B cell (primary cell): ENCODE measurements at regions not wholly inside any gene's neighbourhood (a gene's known extent, or its start where the extent isn't known, plus 50 kb on each side); places are given as distances from the start of the nearest gene placed in this dataset.

Experiments
- ATAC-seq: fragments of 200-7000 bp; cut with Tn5 transposase; one replicate; pipeline ENCODE4 v1.10.0; 2021; ENCODE audit warnings: low read depth, mild to moderate bottlenecking, moderate number of reproducible peaks, moderate library complexity
- CTCF ChIA-PET: fragments of 350-600 bp; sonication (Branson Sonifier 250); formaldehyde crosslinking; loops from one replicate; lab custom pipeline; 2021; ENCODE audit warnings: antibody characterized with exemption, inconsistent platforms; lab: Charles Lee
- POLR2A ChIA-PET: fragments of 350-600 bp; sonication (Branson Sonifier 250); formaldehyde crosslinking; loops from one replicate; lab custom pipeline; 2021; ENCODE audit warnings: antibody characterized with exemption; lab: Charles Lee
- DNase-seq: peaks from one replicate; pipeline ENCODE4 v3.0.0; 2013
- H2AFZ ChIP-seq: 2 replicates; pipeline ENCODE4 v1.6.1; 2012; ENCODE audit warnings: mild to moderate bottlenecking, low read depth, low read length; ENCODE audit not compliant: insufficient read depth, poor library complexity, severe bottlenecking
- H3K27ac ChIP-seq, 2 donors: 1 replicate in 1 of 2; 2 replicates in 1 of 2; pipeline ENCODE4 v1.5.1; 2012 to 2013; ENCODE audit warnings: low read length in 2 of 2, mild to moderate bottlenecking in 2 of 2, moderate library complexity in 1 of 2
- H3K27me3 ChIP-seq, 4 experiments: fragments of 200-600 bp in 1 of 4; sonication (generic) in 1 of 4; replicated peaks in 1 of 4; 1 replicate in 2 of 4; 2 replicates in 2 of 4; pipeline versions ENCODE4 v1.6.1 to v1.7.0; 2013 to 2016; ENCODE audit warnings: low read length in 3 of 4, mild to moderate bottlenecking in 2 of 4, mixed read lengths in 1 of 4, moderate library complexity in 1 of 4; ENCODE audit not compliant: insufficient read depth in 4 of 4, control insufficient read depth in 3 of 4; ENCODE audit errors: control extremely low read depth in 1 of 4
- H3K36me3 ChIP-seq, 2 experiments: replicated peaks in 1 of 2; 1 replicate in 1 of 2; 2 replicates in 1 of 2; pipeline versions ENCODE4 v1.6.1 to v1.7.1; 2013; ENCODE audit warnings: low read length in 1 of 2; ENCODE audit not compliant: insufficient read depth in 2 of 2, control insufficient read depth in 1 of 2; ENCODE audit errors: control extremely low read depth in 1 of 2, extremely low read depth in 1 of 2
- H3K4me1 ChIP-seq, 2 donors: fragments of 200-600 bp in 1 of 2; sonication (generic) in 1 of 2; 1 replicate in 1 of 2; 2 replicates in 1 of 2; pipeline versions ENCODE4 v1.5.1 to v1.6.1; 2013 to 2017; ENCODE audit warnings: low read length in 2 of 2; ENCODE audit not compliant: control insufficient read depth in 2 of 2, insufficient read depth in 2 of 2
- H3K4me2 ChIP-seq: replicated peaks from 2 replicates; pipeline ENCODE3; 2012; ENCODE audit warnings: mild to moderate bottlenecking, low read depth, low read length; ENCODE audit not compliant: poor library complexity, severe bottlenecking
- H3K4me3 ChIP-seq, 5 experiments: fragments of 200-600 bp in 1 of 5; sonication (generic) in 1 of 5; 1 replicate in 3 of 5; 2 replicates in 2 of 5; pipeline versions ENCODE4 v1.5.1 to v1.7.0; 2011 to 2016; ENCODE audit warnings: low read length in 4 of 5, mild to moderate bottlenecking in 4 of 5, low read depth in 2 of 5, control low read depth in 1 of 5, moderate library complexity in 1 of 5; ENCODE audit not compliant: insufficient read depth in 1 of 5; ENCODE audit errors: control extremely low read depth in 1 of 5, extremely low read depth in 1 of 5
- H3K79me2 ChIP-seq: fragments of 200-600 bp; sonication (generic); one replicate; pipeline ENCODE4 v1.6.0; 2016; ENCODE audit warnings: low read length; ENCODE audit not compliant: control insufficient read depth, insufficient read depth
- H3K9ac ChIP-seq: fragments of 200-600 bp; sonication (generic); 2 replicates; pipeline ENCODE4 v1.6.1; 2017; ENCODE audit warnings: mild to moderate bottlenecking, low read length, moderate library complexity
- H3K9me3 ChIP-seq, 3 donors: one replicate each; pipeline versions ENCODE4 v1.6.1 to v1.7.1; 2013; ENCODE audit warnings: low read length in 2 of 3; ENCODE audit not compliant: control insufficient read depth in 2 of 3, insufficient read depth in 1 of 3; ENCODE audit errors: control extremely low read depth in 1 of 3
- H4K20me1 ChIP-seq: 2 replicates; pipeline ENCODE4 v1.6.0; 2012; ENCODE audit warnings: mild to moderate bottlenecking, low read length; ENCODE audit not compliant: insufficient read depth, control insufficient read depth, poor library complexity, severe bottlenecking
- H3K27ac Mint-ChIP-seq: one replicate; pipeline ENCODE4 v1.8.0; 2021; ENCODE audit warnings: mixed read lengths
- H3K27me3 Mint-ChIP-seq: one replicate; pipeline ENCODE4 v1.8.0; 2021; ENCODE audit warnings: mixed read lengths
- H3K4me1 Mint-ChIP-seq: one replicate; pipeline ENCODE4 v1.8.0; 2021; ENCODE audit warnings: mixed read lengths
- H3K4me3 Mint-ChIP-seq: one replicate; pipeline ENCODE4 v1.8.0; 2021; ENCODE audit warnings: mixed read lengths
- H3K9me3 Mint-ChIP-seq: one replicate; pipeline ENCODE4 v1.8.0; 2022; ENCODE audit warnings: mixed read lengths; ENCODE audit not compliant: insufficient read depth
- CTCF ChIP-seq: fragments of 200-600 bp; IDR thresholded peaks from one replicate; pipeline ENCODE4 v1.8.0; 2022; ENCODE audit warnings: antibody characterized with exemption, mild to moderate bottlenecking
- EZH2 ChIP-seq: IDR thresholded peaks from 2 replicates; pipeline ENCODE4 v1.6.1; 2012; ENCODE audit warnings: borderline replicate concordance, low read depth, mild to moderate bottlenecking, moderate library complexity, low read length; ENCODE audit not compliant: insufficient read depth, poor library complexity, severe bottlenecking
- WGBS: methylation state at CpG from one replicate; pipeline ENCODE4 v1.1.5; 2013; ENCODE audit warnings: missing lambda C conversion rate; ENCODE audit not compliant: insufficient coverage; 5-methylcytosine and 5-hydroxymethylcytosine counted together
- intact Hi-C: fragments of 100-400 bp; cut with micrococcal nuclease; formaldehyde crosslinking; loops from one replicate; pipeline ENCODE4 v1.10.0; 2022

- H3K27ac ChIP-seq, result no peak overlapping the region
- CTCF ChIA-PET, result interaction anchor here (0.6 kb wide), 1 partner anchor 267 kb away, joined by 4 read pairs; no protein-coding TSS in a partner anchor
- Mint-ChIP-seq H3K9me3 (no peaks in the 10 kb centered on the region), H3K4me1 (no peaks in the 10 kb centered on the region), H3K4me3 (no peak overlapping the region), H3K27ac (no peak overlapping the region), H3K27me3 (no peaks in the 10 kb centered on the region)
- H3K9me3 ChIP-seq, result no peaks in the 10 kb centered on the region
- H2AFZ ChIP-seq, result no peak overlapping the region
- no peaks in the 10 kb centered on the region for H4K20me1 ChIP-seq
- no peak overlapping the region for H3K9ac ChIP-seq
- no peak for ATAC-seq
- no peak overlapping the region for H3K4me3 ChIP-seq
- no peak overlapping the region for H3K4me2 ChIP-seq
- H3K36me3 ChIP-seq, result no peaks in the 10 kb centered on the region
- DNase-seq, result no peak
- H3K27me3 ChIP-seq, result no peaks in the 10 kb centered on the region
- TF ChIP-seq CTCF (no peak), EZH2 (no peak)
- no peaks in the 10 kb centered on the region for H3K4me1 ChIP-seq
- no peaks in the 10 kb centered on the region for H3K79me2 ChIP-seq
- intact Hi-C loops, result no loop called here
- POLR2A ChIA-PET, result no interaction called here
- WGBS, result 70% methylated on average over 3 of the region's 4 CpGs
These were observed 201.6 kb downstream of the CPE start for GRCh38 chr4:165580351-165580905.

- Mint-ChIP-seq H3K27ac (no peak overlapping the region), H3K9me3 (no peaks in the 10 kb centered on the region), H3K4me1 (no peaks in the 10 kb centered on the region), H3K4me3 (no peak overlapping the region), H3K27me3 (no peaks in the 10 kb centered on the region)
- H3K9me3 ChIP-seq, result no peaks in the 10 kb centered on the region
- H2AFZ ChIP-seq, result no peak overlapping the region
- WGBS, result no CpG with 5 or more reads among the region's 3 CpGs
- POLR2A ChIA-PET, result no interaction called here
- no peak for ATAC-seq
- H3K27ac ChIP-seq, result no peak overlapping the region
- no peaks in the 10 kb centered on the region for H4K20me1 ChIP-seq
- TF ChIP-seq EZH2, result no peak
- TF ChIP-seq CTCF, result no peak
- no peaks in the 10 kb centered on the region for H3K4me1 ChIP-seq
- intact Hi-C loops, result no loop called here
- no peaks in the 10 kb centered on the region for H3K36me3 ChIP-seq
- H3K4me2 ChIP-seq, result no peak overlapping the region
- no peak overlapping the region for H3K9ac ChIP-seq
- H3K27me3 ChIP-seq, result no peaks in the 10 kb centered on the region
- no peaks in the 10 kb centered on the region for H3K79me2 ChIP-seq
- CTCF ChIA-PET, result no interaction called here
- no peak for DNase-seq
- no peak overlapping the region for H3K4me3 ChIP-seq
These were observed 204.5 kb downstream of the CPE start for GRCh38 chr4:165583341-165583740.
